ENCODE measurements at regions not wholly inside any gene's neighbourhood (a gene's known extent, or its start where the extent isn't known, plus 50 kb on each side); places are given as distances from the start of the nearest gene placed in this dataset.

GRCh38 chr10:29710128-29710527, 75.4 kb upstream of the SVIL start:
- no peak for TF ChIP-seq LCORL (IDR thresholded peaks at IDR 0.05)
- no peak for TF ChIP-seq LCORL (CRISPR knock-in tag; IDR thresholded peaks at IDR 0.05)
- TF ChIP-seq USF2 (IDR thresholded peaks at IDR 0.05; ENCODE audit: low read depth, low read length): no peak
- TF ChIP-seq USF2 (CRISPR knock-in tag; IDR thresholded peaks at IDR 0.05; ENCODE audit: borderline replicate concordance): no peak
- no peak for TF ChIP-seq YEATS4 (CRISPR knock-in tag; IDR thresholded peaks at IDR 0.05; ENCODE audit: borderline replicate concordance)
- no peak for TF ChIP-seq EP300 (IDR thresholded peaks at IDR 0.05; ENCODE audit: low read depth in 2 of 2, low read length in 2 of 2)
- TF ChIP-seq EP300 (CRISPR knock-in tag; IDR thresholded peaks at IDR 0.05; ENCODE audit: borderline replicate concordance): no peak
- no peak for TF ChIP-seq CTCF (CRISPR knock-in tag; IDR thresholded peaks at IDR 0.05)
- no peak for TF ChIP-seq CEBPB (IDR thresholded peaks at IDR 0.05; ENCODE audit: borderline replicate concordance, low read depth, low read length)
- no peak for TF ChIP-seq ZBTB26 (CRISPR knock-in tag; IDR thresholded peaks at IDR 0.05; ENCODE audit: borderline replicate concordance)
- no peak for TF ChIP-seq REST (IDR thresholded peaks at IDR 0.05; ENCODE audit: borderline replicate concordance in 1 of 2, low read depth in 1 of 2, low read length in 2 of 2)
- TF ChIP-seq CAMTA2 (CRISPR knock-in tag; IDR thresholded peaks at IDR 0.05; ENCODE audit: borderline replicate concordance): no peak
- no peak for TF ChIP-seq FOXM1 (CRISPR knock-in tag; IDR thresholded peaks at IDR 0.05)
